Neural crest cell (in vitro differentiated cells): ENCODE measurements at regions not wholly inside any gene's neighbourhood (a gene's known extent, or its start where the extent isn't known, plus 50 kb on each side); places are given as distances from the start of the nearest gene placed in this dataset.

Source experiments
- DNase-seq: peaks from one replicate; pipeline ENCODE4 v3.0.0; 2021; ENCODE audit warnings: low read depth, mixed read lengths, low spot score
- H3K27ac Mint-ChIP-seq: one replicate; pipeline ENCODE4 v1.8.0; 2021; ENCODE audit warnings: mild to moderate bottlenecking, mixed read lengths; ENCODE audit not compliant: unreplicated experiment
- H3K27me3 Mint-ChIP-seq: 2 replicates; pipeline ENCODE4 v1.8.0; 2021; ENCODE audit warnings: low read depth, mild to moderate bottlenecking, mixed read lengths
- H3K36me3 Mint-ChIP-seq: 2 replicates; pipeline ENCODE4 v1.8.0; 2021; ENCODE audit warnings: low read depth, mild to moderate bottlenecking, mixed read lengths
- H3K4me1 Mint-ChIP-seq: 2 replicates; pipeline ENCODE4 v1.8.0; 2021; ENCODE audit warnings: mixed read lengths
- H3K4me3 Mint-ChIP-seq: one replicate; pipeline ENCODE4 v1.8.0; 2021; ENCODE audit warnings: mild to moderate bottlenecking, mixed read lengths
- H3K9me3 Mint-ChIP-seq: 2 replicates; pipeline ENCODE4 v1.8.0; 2021; ENCODE audit warnings: mixed read lengths
- CTCF ChIP-seq: fragments of 200-600 bp; sonication (generic); conservative IDR thresholded peaks from 2 replicates; pipeline ENCODE4 v1.5.0; 2021; ENCODE audit warnings: antibody characterized with exemption, mild to moderate bottlenecking

- peaks cover 38% of the 10 kb centered on the region for H3K4me1 Mint-ChIP-seq
- TF ChIP-seq CTCF, result no peak
- peaks cover 10% of the 10 kb centered on the region for H3K9me3 Mint-ChIP-seq
- DNase-seq, result no peak
- peaks cover 16% of the 10 kb centered on the region for H3K36me3 Mint-ChIP-seq
- H3K27ac Mint-ChIP-seq, result peak overlapping the region; percentile 46
- H3K4me3 Mint-ChIP-seq, result no peak overlapping the region
- H3K27me3 Mint-ChIP-seq, result no peaks in the 10 kb centered on the region
These were observed 301.1 kb upstream of the NRIP1 start for GRCh38 chr21:15365751-15366392.

- TF ChIP-seq CTCF, result no peak
- peak overlapping the region; percentile 58 for H3K27ac Mint-ChIP-seq
- DNase-seq, result no peak
- H3K4me1 Mint-ChIP-seq, result peaks cover 41% of the 10 kb centered on the region
- H3K27me3 Mint-ChIP-seq, result no peaks in the 10 kb centered on the region
- H3K9me3 Mint-ChIP-seq, result peaks cover 10% of the 10 kb centered on the region
- H3K4me3 Mint-ChIP-seq, result no peak overlapping the region
- peaks cover 16% of the 10 kb centered on the region for H3K36me3 Mint-ChIP-seq
These were observed 301.8 kb upstream of the NRIP1 start for GRCh38 chr21:15366555-15366954.

- no peaks in the 10 kb centered on the region for H3K27me3 Mint-ChIP-seq
- peak overlapping the region; percentile 58 for H3K27ac Mint-ChIP-seq
- no peak for TF ChIP-seq CTCF
- no peak overlapping the region for H3K4me3 Mint-ChIP-seq
- peaks cover 41% of the 10 kb centered on the region for H3K4me1 Mint-ChIP-seq
- no peak for DNase-seq
- peaks cover 10% of the 10 kb centered on the region for H3K9me3 Mint-ChIP-seq
- peaks cover 16% of the 10 kb centered on the region for H3K36me3 Mint-ChIP-seq
These were observed 302.3 kb upstream of the NRIP1 start for GRCh38 chr21:15367061-15367626.

- Mint-ChIP-seq H3K36me3 (peaks cover 19% of the 10 kb centered on the region), H3K27me3 (no peaks in the 10 kb centered on the region), H3K27ac (peak overlapping the region; percentile 83), H3K4me3 (peak overlapping the region; percentile 2), H3K4me1 (peaks cover 40% of the 10 kb centered on the region), H3K9me3 (peaks cover 10% of the 10 kb centered on the region)
- no peak for TF ChIP-seq CTCF
- no peak for DNase-seq
These were observed 305.7 kb upstream of the NRIP1 start for GRCh38 chr21:15370462-15370975.

GRCh38 chr21:15373941-15374340 lies 309.1 kb upstream of the NRIP1 start:
- no peaks in the 10 kb centered on the region for H3K27me3 Mint-ChIP-seq
- peaks cover 10% of the 10 kb centered on the region for H3K36me3 Mint-ChIP-seq
- TF ChIP-seq CTCF, result no peak
- no peak overlapping the region for H3K4me3 Mint-ChIP-seq
- no peak for DNase-seq
- H3K9me3 Mint-ChIP-seq, result no peaks in the 10 kb centered on the region
- H3K27ac Mint-ChIP-seq, result no peak overlapping the region
- H3K4me1 Mint-ChIP-seq, result peaks cover 12% of the 10 kb centered on the region
